GM08714 (cell line): ENCODE measurements at regions not wholly inside any gene's neighbourhood (a gene's known extent, or its start where the extent isn't known, plus 50 kb on each side); places are given as distances from the start of the nearest gene placed in this dataset.

ENCODE experiments used
- H3K4me3 ChIP-seq: fragments of 200-500 bp; sonication (Bioruptor generic); 2 replicates; pipeline ENCODE4 v1.5.1; 2014; ENCODE audit warnings: mild to moderate bottlenecking, low read length, inconsistent platforms
- ZNF274 ChIP-seq: IDR thresholded peaks from 2 replicates; pipeline ENCODE4 v1.6.1; 2012; ENCODE audit warnings: mild to moderate bottlenecking, low read depth, low read length

GRCh38 chr6:21845018-21845417 is 251.5 kb downstream of the SOX4 start:
- no peak overlapping the region for H3K4me3 ChIP-seq
- no peak for TF ChIP-seq ZNF274

GRCh38 chr6:21845439-21846140 is 252.0 kb downstream of the SOX4 start:
- TF ChIP-seq ZNF274 = no peak
- H3K4me3 ChIP-seq = no peak overlapping the region

DNA sequence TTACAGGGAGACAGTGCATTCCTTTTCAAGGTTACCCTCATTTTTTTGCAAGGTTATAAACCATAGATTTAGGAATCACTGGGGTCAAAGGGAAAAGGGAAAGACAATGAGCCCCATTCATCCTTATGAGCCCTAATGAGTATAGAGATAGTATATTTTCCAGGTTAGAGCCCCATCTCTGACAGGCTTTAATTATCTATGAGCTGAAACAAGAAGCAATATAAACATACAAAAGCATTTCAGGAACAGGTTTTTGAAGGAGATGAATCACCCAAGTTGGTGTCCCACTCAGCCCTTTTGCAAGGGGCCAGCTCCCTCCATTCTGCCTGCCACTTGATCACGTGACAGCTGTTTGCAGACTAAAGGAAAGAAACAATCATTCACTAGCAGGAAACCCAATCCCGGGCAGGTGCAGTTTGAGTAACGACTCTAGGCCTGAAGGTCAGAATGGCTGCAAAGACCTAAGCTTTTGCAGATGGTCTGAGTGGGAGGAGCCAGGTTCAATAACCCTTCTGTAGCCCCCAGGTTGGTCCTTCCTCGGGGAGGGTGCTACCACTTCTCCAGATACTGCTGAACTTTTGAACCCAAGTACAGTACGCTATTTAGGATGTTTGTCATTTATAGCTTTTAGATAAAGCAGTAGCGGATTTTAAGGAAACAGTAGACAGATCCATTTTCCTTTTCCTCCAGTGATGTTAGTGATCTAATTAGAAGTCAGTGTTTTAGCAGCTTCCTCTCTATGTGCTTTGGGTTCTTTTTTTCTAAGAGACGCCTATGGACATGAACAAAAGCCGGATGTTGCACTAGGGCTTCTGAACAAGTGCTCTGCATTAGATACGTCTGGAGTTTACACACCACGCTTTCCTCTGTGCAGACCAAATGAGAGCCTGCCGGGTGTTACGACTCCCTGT is 253.2 kb downstream of the SOX4 start:
- no peak for TF ChIP-seq ZNF274
- peak overlapping the region; percentile 10; the same call in 1 of the 2 replicates for H3K4me3 ChIP-seq

DNA sequence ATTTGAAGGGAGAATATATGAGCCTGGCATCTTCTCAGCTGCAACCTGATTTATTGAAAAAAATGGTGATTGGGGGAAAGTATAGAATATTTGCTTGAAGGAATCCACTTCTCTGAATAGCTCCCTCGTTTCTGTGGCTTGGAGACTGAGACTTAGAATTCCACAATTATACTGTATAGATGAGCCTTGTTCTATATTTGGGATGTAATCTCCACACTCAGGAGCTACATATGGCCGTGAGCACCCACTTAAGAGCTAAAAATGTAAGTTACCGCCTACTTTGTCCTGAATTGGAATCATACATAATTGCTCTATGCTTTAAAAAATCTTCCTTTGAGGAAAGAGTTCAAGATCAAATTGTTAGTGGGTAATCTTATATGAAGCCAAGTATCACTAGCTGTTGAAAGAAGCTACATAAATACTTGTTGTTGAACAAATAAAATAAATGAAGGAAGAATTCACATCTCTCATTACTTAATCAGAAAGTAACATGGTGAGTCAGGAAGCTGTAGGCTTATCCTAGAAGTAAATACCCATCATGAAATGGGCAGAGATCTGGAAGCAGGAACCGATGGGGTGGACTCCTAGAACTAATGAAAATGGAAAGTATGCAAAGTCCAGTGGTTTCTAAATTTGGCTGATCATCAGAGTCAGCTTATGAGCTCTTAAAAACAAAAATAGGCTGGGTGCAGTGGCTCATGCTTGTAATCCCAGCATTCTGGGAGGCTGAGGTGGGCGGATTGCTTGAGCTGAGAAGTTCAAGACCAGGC is 254.3 kb downstream of the SOX4 start:
- TF ChIP-seq ZNF274 = no peak
- no peak overlapping the region; the same call in 1 of the 2 replicates for H3K4me3 ChIP-seq

GRCh38 chr6:21850691-21851090 is 257.1 kb downstream of the SOX4 start:
- no peak overlapping the region for H3K4me3 ChIP-seq

DNA sequence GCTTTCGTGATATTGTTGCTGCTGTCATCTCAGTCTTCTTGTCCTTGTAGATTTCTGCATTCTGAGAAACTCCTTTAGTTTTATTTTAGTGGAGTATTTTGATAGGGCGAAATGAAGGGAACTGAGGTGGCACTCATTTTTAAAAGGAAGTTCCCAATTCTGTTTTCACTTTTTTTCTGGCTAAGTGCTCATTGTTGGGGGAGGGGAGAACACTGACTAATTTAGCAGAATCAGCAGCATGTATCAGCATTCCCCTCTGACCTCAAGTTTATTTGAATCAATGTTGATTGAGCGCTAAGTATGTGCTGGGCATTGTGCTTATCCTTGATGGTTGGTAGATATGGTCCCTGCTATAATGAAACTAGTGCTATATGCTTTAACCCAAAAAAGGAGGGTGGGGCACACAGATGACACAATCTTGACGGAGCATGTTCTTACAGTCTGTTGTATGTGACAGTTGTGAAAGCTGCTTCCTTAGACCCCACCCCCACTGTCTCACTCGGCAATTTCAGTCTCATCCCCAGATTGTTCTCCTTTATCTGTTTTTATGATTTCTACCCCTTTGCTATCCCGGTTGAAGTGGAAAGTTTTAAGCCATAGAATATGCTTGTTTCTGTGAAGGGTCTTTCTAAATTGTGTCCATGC is 262.4 kb downstream of the SOX4 start:
- no peak for TF ChIP-seq ZNF274
- no peak overlapping the region for H3K4me3 ChIP-seq

More at GRCh38 chr6:21850691-21851090, 257.1 kb downstream of the SOX4 start:
- TF ChIP-seq ZNF274 = no peak

DNA sequence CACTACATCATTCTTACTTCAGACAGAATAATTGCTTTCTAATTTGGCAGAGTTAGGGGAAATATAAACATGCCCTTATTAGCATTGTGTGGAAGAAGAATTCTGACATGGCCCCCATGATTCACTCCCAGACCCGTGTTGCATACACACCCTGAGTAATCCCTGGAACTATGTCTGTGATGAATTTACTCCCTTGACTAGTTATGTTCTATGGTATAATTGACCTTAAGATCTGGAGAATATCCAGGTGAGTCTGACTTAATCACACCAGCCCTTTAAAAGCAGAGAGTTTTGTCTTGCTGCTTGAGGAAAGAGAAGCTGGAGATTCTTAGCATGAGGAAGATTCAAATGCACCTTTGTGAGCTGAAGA is 262.9 kb downstream of the SOX4 start:
- TF ChIP-seq ZNF274 = no peak
- no peak overlapping the region for H3K4me3 ChIP-seq

- TF ChIP-seq ZNF274 = no peak
- no peak overlapping the region for H3K4me3 ChIP-seq
These were observed 263.3 kb downstream of the SOX4 start for GRCh38 chr6:21856844-21857243.

- no peak overlapping the region for H3K4me3 ChIP-seq
- TF ChIP-seq ZNF274 = no peak
These were observed 264.5 kb downstream of the SOX4 start for GRCh38 chr6:21858076-21858475.

GRCh38 chr6:21859193-21859735 is 265.7 kb downstream of the SOX4 start:
- no peak for TF ChIP-seq ZNF274
- no peak overlapping the region for H3K4me3 ChIP-seq

DNA sequence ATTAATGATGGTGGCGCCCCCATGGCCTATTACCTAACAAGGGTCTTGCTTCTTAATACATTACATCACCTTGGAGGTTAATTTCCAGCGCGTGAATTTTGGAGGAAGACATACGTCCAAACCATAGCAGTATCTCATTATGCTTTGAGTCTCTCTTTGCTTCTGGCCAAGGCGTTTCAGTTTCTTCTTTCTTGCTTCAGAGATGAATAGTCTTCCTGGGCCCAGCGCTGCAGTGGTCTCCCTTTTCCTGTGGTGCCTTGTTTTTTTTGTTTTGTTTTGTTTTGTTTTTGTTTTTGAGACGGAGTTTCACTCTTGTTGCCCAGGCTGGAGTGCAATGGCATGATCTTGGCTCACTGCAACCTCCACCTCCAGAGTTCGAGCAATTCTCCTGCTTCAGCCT is 268.4 kb downstream of the SOX4 start:
- TF ChIP-seq ZNF274 = no peak
- H3K4me3 ChIP-seq = no peak overlapping the region

DNA sequence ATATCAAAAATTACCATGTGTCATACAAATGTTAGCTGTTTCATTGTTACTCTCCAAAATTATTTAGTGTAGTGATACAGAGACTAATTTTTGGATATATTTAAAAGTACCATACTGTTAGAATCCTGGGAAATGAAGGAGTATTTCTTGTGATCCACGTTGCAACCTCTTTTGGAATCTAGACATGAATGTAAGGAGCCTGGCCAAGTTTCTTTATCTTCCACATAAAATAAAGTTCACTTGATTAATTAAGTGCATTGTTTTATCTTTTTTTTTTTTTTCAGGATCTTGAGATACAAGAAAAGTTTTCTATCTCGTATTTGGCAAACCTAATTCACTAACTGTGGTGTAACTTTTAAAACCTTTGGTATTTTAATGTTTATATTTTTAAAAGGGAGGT is 270.7 kb downstream of the SOX4 start:
- no peak for TF ChIP-seq ZNF274
- no peak overlapping the region for H3K4me3 ChIP-seq

- TF ChIP-seq ZNF274 = no peak
- H3K4me3 ChIP-seq = no peak overlapping the region
These were observed 274.7 kb downstream of the SOX4 start for GRCh38 chr6:21868226-21868625.

GRCh38 chr6:21869085-21869771 is 275.7 kb downstream of the SOX4 start:
- H3K4me3 ChIP-seq = no peak overlapping the region
- no peak for TF ChIP-seq ZNF274
